ENCODE measurements at regions not wholly inside any gene's neighbourhood (a gene's known extent, or its start where the extent isn't known, plus 50 kb on each side); places are given as distances from the start of the nearest gene placed in this dataset.

GRCh38 chr20:60558486-60558885 is 600.3 kb downstream of the CDH26 start:
- no peak overlapping the region for H3K4me3 ChIP-seq (ENCODE audit: low read length in 2 of 2)
- no peaks in the 10 kb centered on the region for H3K9me3 ChIP-seq (ENCODE audit: control insufficient read depth in 2 of 2, insufficient read depth in 1 of 2, low read length in 1 of 2)
- H3K27me3 ChIP-seq (ENCODE audit: control insufficient read depth in 2 of 2, insufficient read depth in 1 of 2, low read length in 1 of 2), result no peaks in the 10 kb centered on the region
- no peak overlapping the region for H3K27ac ChIP-seq (ENCODE audit: low read depth in 1 of 2, low read length in 1 of 2)
- no peak for DNase-seq (ENCODE audit: low read depth in 6 of 9, low spot score in 9 of 9)
- H3K4me1 ChIP-seq (ENCODE audit: control insufficient read depth in 2 of 2, insufficient read depth in 2 of 2, low read length in 2 of 2), result no peaks in the 10 kb centered on the region
- 79% methylated on average over 3 of the region's 3 CpGs for whole genome bisulfite sequencing
- H3K36me3 ChIP-seq (ENCODE audit: control insufficient read depth in 2 of 2, insufficient read depth in 2 of 2, low read length in 1 of 2), result no peaks in the 10 kb centered on the region

GRCh38 chr20:60559462-60559861 is 601.2 kb downstream of the CDH26 start:
- Histone ChIP-seq H3K4me3 (ENCODE audit: low read length in 2 of 2) (no peak overlapping the region), H3K9me3 (ENCODE audit: control insufficient read depth in 2 of 2, insufficient read depth in 1 of 2, low read length in 1 of 2) (no peaks in the 10 kb centered on the region), H3K27ac (ENCODE audit: low read depth in 1 of 2, low read length in 1 of 2) (no peak overlapping the region), H3K36me3 (ENCODE audit: control insufficient read depth in 2 of 2, insufficient read depth in 2 of 2, low read length in 1 of 2) (no peaks in the 10 kb centered on the region), H3K27me3 (ENCODE audit: control insufficient read depth in 2 of 2, insufficient read depth in 1 of 2, low read length in 1 of 2) (no peaks in the 10 kb centered on the region), H3K4me1 (ENCODE audit: control insufficient read depth in 2 of 2, insufficient read depth in 2 of 2, low read length in 2 of 2) (no peaks in the 10 kb centered on the region)
- 62% methylated on average over 7 of the region's 7 CpGs for WGBS
- DNase-seq (ENCODE audit: low read depth in 6 of 9, low spot score in 9 of 9), result no peak

- no peaks in the 10 kb centered on the region for H3K9me3 ChIP-seq (ENCODE audit: control insufficient read depth in 2 of 2, insufficient read depth in 1 of 2, low read length in 1 of 2)
- DNase-seq (ENCODE audit: low read depth in 6 of 9, low spot score in 9 of 9), result no peak
- no peak overlapping the region for H3K4me3 ChIP-seq (ENCODE audit: low read length in 2 of 2)
- no peaks in the 10 kb centered on the region for H3K27me3 ChIP-seq (ENCODE audit: control insufficient read depth in 2 of 2, insufficient read depth in 1 of 2, low read length in 1 of 2)
- 82% methylated on average over 3 of the region's 3 CpGs for WGBS
- H3K36me3 ChIP-seq (ENCODE audit: control insufficient read depth in 2 of 2, insufficient read depth in 2 of 2, low read length in 1 of 2), result no peaks in the 10 kb centered on the region
- no peaks in the 10 kb centered on the region for H3K4me1 ChIP-seq (ENCODE audit: control insufficient read depth in 2 of 2, insufficient read depth in 2 of 2, low read length in 2 of 2)
- no peak overlapping the region for H3K27ac ChIP-seq (ENCODE audit: low read depth in 1 of 2, low read length in 1 of 2)
These were observed 602.8 kb downstream of the CDH26 start for GRCh38 chr20:60561052-60561451.

DNA sequence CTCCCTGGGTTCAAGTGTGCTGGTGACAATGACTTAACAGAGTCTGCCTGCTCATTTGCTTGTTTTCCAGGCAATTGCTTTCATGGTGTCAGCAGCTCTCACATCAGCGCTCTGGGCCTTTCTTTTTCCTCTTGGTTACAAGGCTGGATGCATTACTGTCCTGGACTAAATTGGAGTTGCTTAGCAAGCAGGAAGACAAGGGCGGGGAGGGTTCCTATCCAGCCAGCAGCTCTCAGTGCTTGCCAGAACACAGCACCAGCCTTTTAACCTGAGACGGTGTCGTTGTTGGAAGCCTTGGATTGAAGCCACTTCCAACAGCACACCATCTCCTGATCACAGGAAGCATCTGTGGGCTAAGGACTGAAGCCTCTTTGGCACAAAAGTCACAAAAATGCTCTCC is 606.9 kb downstream of the CDH26 start:
- Histone ChIP-seq H3K4me1 (ENCODE audit: control insufficient read depth in 2 of 2, insufficient read depth in 2 of 2, low read length in 2 of 2) (no peaks in the 10 kb centered on the region), H3K36me3 (ENCODE audit: control insufficient read depth in 2 of 2, insufficient read depth in 2 of 2, low read length in 1 of 2) (no peaks in the 10 kb centered on the region), H3K27ac (ENCODE audit: low read depth in 1 of 2, low read length in 1 of 2) (no peak overlapping the region), H3K4me3 (ENCODE audit: low read length in 2 of 2) (no peak overlapping the region), H3K27me3 (ENCODE audit: control insufficient read depth in 2 of 2, insufficient read depth in 1 of 2, low read length in 1 of 2) (no peaks in the 10 kb centered on the region), H3K9me3 (ENCODE audit: control insufficient read depth in 2 of 2, insufficient read depth in 1 of 2, low read length in 1 of 2) (no peaks in the 10 kb centered on the region)
- WGBS, result 57% methylated on average over 4 of the region's 4 CpGs
- DNase-seq (ENCODE audit: low read depth in 6 of 9, low spot score in 9 of 9), result no peak

DNA sequence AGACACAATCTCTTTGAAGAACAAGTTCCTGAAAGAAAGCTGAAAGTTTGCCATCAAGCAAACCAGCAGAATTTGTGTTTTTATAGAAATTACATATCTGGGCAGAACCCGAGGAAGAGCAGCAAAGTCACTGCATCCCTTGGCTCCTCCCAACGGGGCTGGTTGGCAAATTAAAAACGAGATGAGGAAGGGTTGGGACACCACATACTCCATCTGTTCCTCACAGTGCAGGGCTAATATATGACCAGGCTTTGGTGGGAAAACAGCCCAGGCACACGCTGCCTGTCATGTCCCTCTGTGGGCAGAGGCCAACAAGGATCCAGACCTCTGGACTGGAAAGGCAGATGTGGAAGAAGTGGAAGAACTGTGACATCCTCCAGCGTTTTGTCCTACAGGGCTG is 607.3 kb downstream of the CDH26 start:
- Histone ChIP-seq H3K4me3 (ENCODE audit: low read length in 2 of 2) (no peak overlapping the region), H3K36me3 (ENCODE audit: control insufficient read depth in 2 of 2, insufficient read depth in 2 of 2, low read length in 1 of 2) (no peaks in the 10 kb centered on the region), H3K27me3 (ENCODE audit: control insufficient read depth in 2 of 2, insufficient read depth in 1 of 2, low read length in 1 of 2) (no peaks in the 10 kb centered on the region), H3K27ac (ENCODE audit: low read depth in 1 of 2, low read length in 1 of 2) (no peak overlapping the region), H3K9me3 (ENCODE audit: control insufficient read depth in 2 of 2, insufficient read depth in 1 of 2, low read length in 1 of 2) (no peaks in the 10 kb centered on the region), H3K4me1 (ENCODE audit: control insufficient read depth in 2 of 2, insufficient read depth in 2 of 2, low read length in 2 of 2) (no peaks in the 10 kb centered on the region)
- DNase-seq (ENCODE audit: low read depth in 6 of 9, low spot score in 9 of 9), result no peak
- 72% methylated on average over 5 of the region's 5 CpGs for whole genome bisulfite sequencing

GRCh38 chr20:60569116-60569515 is 610.9 kb downstream of the CDH26 start:
- H3K4me3 ChIP-seq (ENCODE audit: low read length in 2 of 2), result no peak overlapping the region
- H3K9me3 ChIP-seq (ENCODE audit: control insufficient read depth in 2 of 2, insufficient read depth in 1 of 2, low read length in 1 of 2), result no peaks in the 10 kb centered on the region
- H3K27ac ChIP-seq (ENCODE audit: low read depth in 1 of 2, low read length in 1 of 2), result no peak overlapping the region
- H3K4me1 ChIP-seq (ENCODE audit: control insufficient read depth in 2 of 2, insufficient read depth in 2 of 2, low read length in 2 of 2), result no peaks in the 10 kb centered on the region
- 92% methylated on average over 6 of the region's 6 CpGs for WGBS
- no peak for DNase-seq (ENCODE audit: low read depth in 6 of 9, low spot score in 9 of 9)
- no peaks in the 10 kb centered on the region for H3K36me3 ChIP-seq (ENCODE audit: control insufficient read depth in 2 of 2, insufficient read depth in 2 of 2, low read length in 1 of 2)
- no peaks in the 10 kb centered on the region for H3K27me3 ChIP-seq (ENCODE audit: control insufficient read depth in 2 of 2, insufficient read depth in 1 of 2, low read length in 1 of 2)

DNA sequence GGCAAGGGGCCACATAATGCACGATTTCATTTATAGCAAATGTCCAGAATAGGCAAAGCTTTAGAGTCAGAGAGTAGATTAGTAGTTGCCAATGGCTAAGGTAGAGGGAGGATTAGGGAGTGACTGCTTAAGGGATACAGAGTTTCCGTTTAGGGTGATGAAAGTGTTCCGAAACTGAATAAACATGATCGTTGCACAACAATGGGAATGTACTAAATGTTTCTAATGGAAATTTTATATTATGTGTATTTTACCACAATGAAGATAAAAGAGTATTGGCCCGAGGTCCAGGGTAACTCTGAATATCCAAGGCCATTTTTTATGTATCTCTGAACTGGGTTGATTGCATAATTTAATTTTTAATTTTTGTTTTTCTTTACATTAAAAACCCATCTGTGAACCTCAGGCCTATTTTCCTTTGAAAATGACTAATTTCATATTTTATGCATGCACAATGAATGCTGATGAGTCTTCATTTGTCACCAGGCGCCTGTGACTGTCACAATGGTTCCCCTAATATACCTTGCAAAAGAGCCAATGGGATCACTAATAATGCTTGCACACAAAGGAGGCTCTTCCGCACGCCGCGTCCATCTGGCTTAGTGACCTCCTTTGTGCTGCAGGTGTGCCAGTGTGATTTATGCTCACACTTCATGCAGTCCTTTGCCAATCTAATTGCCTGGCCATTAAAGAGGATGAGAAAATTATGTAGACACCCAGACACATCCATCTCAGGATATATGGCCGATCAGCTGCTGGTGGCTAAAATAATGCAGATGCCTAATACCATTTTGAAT is 612.5 kb downstream of the CDH26 start:
- H3K4me1 ChIP-seq (ENCODE audit: control insufficient read depth in 2 of 2, insufficient read depth in 2 of 2, low read length in 2 of 2), result no peaks in the 10 kb centered on the region
- no peaks in the 10 kb centered on the region for H3K36me3 ChIP-seq (ENCODE audit: control insufficient read depth in 2 of 2, insufficient read depth in 2 of 2, low read length in 1 of 2)
- no peak for DNase-seq (ENCODE audit: low read depth in 6 of 9, low spot score in 9 of 9)
- H3K4me3 ChIP-seq (ENCODE audit: low read length in 2 of 2), result no peak overlapping the region
- no peaks in the 10 kb centered on the region for H3K9me3 ChIP-seq (ENCODE audit: control insufficient read depth in 2 of 2, insufficient read depth in 1 of 2, low read length in 1 of 2)
- 94% methylated on average over 11 of the region's 11 CpGs for WGBS
- no peaks in the 10 kb centered on the region for H3K27me3 ChIP-seq (ENCODE audit: control insufficient read depth in 2 of 2, insufficient read depth in 1 of 2, low read length in 1 of 2)
- H3K27ac ChIP-seq (ENCODE audit: low read depth in 1 of 2, low read length in 1 of 2), result no peak overlapping the region

DNA sequence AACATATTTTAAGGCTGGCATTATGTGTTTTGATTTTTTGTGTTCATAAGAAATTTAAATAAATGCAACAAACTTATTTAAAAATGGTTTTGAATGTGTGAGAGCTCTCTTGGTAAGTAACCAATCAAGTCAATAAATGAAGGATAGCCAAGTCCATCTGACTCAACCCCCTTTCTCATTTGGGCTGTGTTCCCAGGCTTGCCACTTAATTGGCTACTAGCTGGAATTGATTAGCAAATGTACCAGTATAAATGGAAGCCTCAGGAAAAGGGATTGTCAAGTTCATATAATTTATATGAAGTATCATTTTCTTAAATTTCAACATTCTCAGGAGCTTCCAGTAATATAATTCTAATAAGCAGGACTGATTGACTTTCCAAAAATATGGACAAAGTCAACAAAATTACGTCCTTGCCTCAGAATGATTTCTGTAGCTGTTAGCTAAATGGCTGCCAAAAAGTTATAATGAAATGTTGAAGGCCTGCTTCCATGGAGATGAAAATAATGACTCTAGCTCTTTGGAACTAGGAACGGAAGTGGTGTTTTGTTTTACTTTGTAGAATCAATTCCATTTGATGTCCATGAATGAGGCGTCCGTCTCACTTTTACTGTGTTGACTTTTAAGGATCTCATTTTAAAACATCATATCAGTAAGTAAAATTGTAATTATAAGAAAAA is 614.9 kb downstream of the CDH26 start:
- no peak overlapping the region for H3K27ac ChIP-seq (ENCODE audit: low read depth in 1 of 2, low read length in 1 of 2)
- WGBS, result 90% methylated on average over 4 of the region's 4 CpGs
- DNase-seq (ENCODE audit: low read depth in 6 of 9, low spot score in 9 of 9), result no peak

GRCh38 chr20:60576236-60576635 is 618.0 kb downstream of the CDH26 start:
- WGBS, result 94% methylated on average over 2 of the region's 2 CpGs
- Histone ChIP-seq H3K4me3 (ENCODE audit: low read length in 2 of 2) (no peak overlapping the region), H3K27me3 (ENCODE audit: control insufficient read depth in 2 of 2, insufficient read depth in 1 of 2, low read length in 1 of 2) (no peaks in the 10 kb centered on the region), H3K9me3 (ENCODE audit: control insufficient read depth in 2 of 2, insufficient read depth in 1 of 2, low read length in 1 of 2) (no peaks in the 10 kb centered on the region), H3K27ac (ENCODE audit: low read depth in 1 of 2, low read length in 1 of 2) (no peak overlapping the region), H3K36me3 (ENCODE audit: control insufficient read depth in 2 of 2, insufficient read depth in 2 of 2, low read length in 1 of 2) (no peaks in the 10 kb centered on the region), H3K4me1 (ENCODE audit: control insufficient read depth in 2 of 2, insufficient read depth in 2 of 2, low read length in 2 of 2) (no peaks in the 10 kb centered on the region)
- DNase-seq (ENCODE audit: low read depth in 6 of 9, low spot score in 9 of 9), result no peak

More for the DNA sequence above, 614.9 kb downstream of the CDH26 start:
- Histone ChIP-seq H3K4me3 (ENCODE audit: low read length in 2 of 2) (no peak overlapping the region), H3K27me3 (ENCODE audit: control insufficient read depth in 2 of 2, insufficient read depth in 1 of 2, low read length in 1 of 2) (no peaks in the 10 kb centered on the region), H3K36me3 (ENCODE audit: control insufficient read depth in 2 of 2, insufficient read depth in 2 of 2, low read length in 1 of 2) (no peaks in the 10 kb centered on the region), H3K9me3 (ENCODE audit: control insufficient read depth in 2 of 2, insufficient read depth in 1 of 2, low read length in 1 of 2) (no peaks in the 10 kb centered on the region), H3K4me1 (ENCODE audit: control insufficient read depth in 2 of 2, insufficient read depth in 2 of 2, low read length in 2 of 2) (no peaks in the 10 kb centered on the region)

All from thymus (tissue), 11 donors.